ENCODE measurements at regions not wholly inside any gene's neighbourhood (a gene's known extent, or its start where the extent isn't known, plus 50 kb on each side); places are given as distances from the start of the nearest gene placed in this dataset.
"Not testable (repeated sequence)": the region's sequence is repeated elsewhere in the genome, so short reads cannot be mapped to it uniquely, and the experiment has no call there.

DNA sequence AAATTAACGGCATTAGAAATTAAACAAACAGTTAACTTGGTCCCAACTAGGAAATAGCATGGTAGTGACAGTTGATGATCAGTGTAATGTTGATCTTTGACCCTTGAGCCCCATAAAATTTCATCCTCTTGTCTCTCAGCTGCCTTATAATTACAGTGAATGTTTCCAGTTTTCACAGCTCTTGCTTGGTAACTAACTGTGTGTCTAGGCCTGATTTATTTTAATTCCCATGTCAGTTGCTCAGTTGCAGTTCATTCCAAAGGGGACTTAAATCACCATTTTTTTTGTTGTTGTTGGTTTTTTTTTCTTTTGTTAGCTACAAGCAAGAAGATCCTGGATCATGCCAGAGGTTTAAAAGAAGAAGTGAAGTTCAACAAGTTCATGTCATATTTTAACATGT lies 1883.7 kb upstream of the FLRT2 start:
- DNase-seq: no peak

DNA sequence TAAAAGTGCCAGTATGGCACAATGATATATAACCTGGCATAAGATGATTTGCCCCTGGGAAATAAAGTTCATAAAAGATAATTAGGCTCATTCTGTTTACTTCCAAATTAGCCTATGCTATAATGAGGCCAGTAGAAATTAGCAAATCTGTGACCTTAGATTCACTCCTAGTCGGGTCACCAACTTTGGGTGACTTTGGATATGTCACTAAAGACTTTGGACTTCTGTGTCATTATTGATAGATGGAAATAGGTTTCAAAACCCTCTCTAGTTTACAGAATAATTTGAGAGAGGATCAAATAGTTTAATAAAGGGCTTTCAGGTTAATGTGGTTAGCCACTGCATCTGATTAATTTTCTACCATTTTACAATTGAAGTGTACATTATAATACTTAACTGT lies 1869.3 kb upstream of the FLRT2 start:
- DNase-seq: no peak

DNA sequence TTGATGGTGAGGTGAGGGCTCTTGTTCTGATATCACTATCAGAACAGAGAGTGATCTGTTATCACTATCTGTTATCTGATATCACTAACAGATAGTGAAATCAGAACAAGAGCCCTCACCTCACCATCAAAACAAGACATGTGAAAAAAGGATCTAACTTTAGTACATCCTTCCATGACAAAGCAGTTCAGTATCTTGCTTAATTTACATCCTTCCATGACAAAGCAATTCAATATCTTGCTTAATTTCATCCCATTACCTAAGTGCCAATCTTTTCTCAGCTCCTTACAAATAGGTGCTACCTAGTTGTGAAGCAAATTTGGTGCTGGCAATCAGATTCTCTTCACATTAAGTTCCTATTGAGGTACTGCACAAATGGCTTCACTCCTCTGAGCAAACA lies 1865.6 kb upstream of the FLRT2 start:
- no peak for DNase-seq

DNA sequence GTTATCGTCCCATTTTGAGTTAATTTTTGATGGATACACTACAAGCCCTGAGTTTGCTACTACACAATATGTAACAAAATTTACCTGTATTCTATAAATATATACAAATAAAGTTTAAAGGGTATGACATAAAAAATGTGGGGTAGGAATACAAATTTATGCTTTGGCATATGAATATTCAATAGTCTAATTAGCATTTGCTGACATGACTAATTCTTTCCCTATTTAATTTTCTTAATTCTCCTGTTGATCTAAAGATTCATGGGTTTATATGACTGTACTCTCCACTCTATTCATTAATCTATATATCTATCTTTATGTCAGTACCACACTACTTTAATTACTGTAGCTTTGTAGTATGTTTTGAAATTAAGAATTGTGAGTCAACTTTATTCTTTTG lies 1840.7 kb upstream of the FLRT2 start:
- DNase-seq: no peak

DNA sequence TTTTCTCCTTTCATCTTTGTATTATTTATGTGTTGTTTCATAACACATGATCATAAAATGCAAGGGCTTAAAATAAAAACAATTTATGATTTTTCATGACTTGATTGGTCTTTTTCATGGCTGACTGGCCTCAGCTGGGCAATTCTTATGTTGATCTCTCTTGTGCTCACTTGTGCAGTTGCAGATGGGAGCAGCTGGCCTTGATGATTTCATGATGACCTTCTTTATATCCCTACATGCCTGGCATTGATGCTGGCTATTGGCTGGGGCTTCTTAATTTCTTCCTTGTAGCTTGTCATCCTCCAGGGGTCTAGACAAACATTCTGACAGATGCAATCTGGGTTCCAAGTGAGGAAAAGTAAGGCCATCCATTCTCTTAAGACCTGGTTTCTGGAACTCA lies 1832.8 kb upstream of the FLRT2 start:
- no peak for DNase-seq

DNA sequence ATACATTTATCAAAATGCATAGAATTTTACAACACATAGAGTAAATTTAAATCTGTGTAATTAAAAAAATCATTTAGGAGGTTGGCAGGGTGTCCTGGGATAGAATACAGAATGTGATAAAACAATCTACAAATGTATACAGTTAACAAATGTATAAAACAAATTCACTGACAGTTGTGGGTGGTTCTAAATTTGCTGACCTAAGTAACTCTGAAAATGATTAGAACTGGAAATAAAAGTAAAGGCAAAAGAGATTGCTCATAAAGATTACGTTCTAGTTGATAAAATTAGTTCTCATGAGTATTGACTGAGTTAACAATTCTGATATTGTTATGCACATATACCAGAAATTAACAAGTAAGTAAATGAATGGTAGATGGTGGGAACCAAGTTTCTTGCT lies 1827.3 kb upstream of the FLRT2 start:
- DNase-seq: no peak

DNA sequence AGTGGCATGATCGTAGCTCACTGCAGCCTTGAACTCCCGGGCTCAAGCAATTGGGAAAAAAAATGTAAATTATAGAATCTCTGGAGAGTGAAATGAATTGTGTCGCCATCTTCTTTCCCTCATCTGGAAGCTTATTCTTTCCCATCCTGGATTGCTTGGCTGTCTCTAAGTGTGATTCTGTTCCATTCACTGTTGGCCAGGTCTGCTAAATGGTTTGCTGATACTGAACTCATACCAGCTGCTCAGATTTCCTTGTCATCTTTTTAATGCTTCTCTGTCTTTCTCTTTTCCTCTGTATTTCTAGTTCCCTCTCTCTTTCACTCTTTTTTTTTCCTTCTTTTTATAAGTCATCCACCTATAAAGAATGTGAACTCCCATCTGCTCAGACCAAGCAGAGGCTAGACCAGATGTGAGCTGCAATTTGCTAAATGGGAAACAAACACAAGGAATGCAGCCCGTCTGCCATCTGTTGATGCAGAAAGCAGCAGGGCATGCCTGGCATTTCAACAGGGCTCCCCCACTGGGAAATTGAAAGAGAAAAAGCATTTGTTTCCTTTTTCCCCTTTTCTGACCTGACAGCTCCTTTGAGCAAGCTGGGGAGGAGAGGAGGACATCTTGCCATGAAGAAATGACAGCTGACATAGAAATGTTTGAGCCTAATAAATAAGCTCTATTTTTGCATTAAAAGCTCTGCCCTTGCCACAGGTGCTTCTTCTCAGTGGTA lies 1823.6 kb upstream of the FLRT2 start:
- DNase-seq: no peak

DNA sequence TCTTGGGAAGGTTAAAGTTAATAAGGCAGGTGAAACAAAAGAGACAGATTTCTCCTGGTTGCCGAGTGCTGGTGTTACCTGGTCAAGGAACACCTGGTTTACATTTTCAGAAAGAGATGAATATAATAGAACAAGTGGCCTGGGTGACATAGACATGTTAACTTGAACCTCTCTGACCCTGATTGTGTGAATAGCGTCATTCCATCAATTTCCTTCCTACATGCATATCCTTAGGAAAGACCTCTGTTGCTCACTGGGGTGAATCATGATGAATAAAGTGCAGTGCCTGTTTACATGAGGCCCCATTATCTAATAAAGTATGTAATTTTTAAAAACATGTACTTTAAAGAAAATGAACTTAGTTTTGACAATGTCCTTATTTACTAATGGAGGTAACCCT lies 1822.9 kb upstream of the FLRT2 start:
- DNase-seq: no peak

DNA sequence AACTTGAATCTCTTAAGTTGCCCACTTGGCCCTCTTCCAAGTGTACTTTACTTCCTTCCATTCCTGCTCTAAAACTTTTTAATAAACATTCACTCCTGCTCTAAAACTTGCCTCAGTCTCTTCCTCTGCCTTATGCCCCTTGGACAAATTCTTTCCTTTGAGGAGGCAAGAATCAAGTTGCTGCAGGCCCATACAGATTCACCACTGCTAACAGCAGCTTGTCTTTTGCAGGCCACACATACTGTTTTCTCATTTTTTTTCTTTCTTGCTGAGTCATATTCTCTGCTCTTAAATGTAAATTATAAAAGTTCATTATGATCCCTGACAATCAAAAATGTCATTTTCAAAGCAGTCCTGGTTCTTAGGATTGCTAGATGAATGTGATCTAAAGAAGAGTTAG lies 1820.8 kb upstream of the FLRT2 start:
- no peak for DNase-seq

DNA sequence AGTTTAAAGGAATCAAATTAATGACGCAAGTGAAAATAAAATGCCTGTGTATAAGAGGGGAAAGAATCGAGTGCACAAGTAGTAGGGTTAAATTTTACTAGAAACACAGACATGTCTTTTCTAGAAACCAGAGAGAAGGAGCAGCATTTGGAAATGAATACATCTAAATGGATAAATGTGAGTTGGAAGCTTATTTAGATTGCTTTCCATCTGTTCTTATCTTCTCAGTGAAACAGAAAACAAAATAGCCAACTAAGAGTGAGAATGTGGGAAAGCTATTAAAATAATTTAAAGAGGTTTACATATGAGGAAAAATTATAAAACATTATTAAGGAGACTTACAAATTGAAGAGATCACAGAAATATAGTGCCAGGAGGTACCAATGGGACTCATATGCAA lies 1818.9 kb upstream of the FLRT2 start:
- no peak for DNase-seq

DNA sequence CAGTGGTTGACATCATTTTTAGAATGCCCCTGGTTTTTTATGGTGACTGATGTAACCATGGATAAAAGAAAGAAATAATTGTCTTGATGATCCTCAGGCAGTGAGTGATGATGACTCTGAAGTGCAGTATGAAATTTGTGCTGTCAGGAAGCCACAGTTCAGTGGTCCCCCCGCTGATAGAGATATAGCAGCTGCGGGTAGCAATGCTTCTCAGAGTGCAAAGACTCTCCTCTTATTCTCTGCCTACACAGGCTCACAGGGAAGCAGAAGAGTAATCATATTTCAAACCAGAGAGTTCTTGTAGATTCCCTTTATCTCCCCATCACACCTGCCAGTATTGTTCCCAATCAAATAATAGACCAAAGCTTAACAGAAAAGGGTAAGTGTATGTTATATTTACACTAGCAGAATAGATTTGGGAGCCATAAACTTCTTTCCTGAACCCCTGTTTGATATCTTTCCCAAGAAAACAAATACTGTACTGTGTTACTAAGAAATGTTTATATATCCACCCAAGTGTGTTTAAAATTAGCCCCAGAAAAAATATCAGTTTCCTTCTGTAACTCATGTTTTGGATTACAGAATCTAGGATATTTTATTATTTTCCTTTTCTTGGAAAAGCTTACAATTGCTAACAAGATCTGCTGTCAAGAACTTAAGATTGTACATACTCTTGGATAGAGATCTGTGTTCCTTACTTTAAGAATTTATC lies 1817.4 kb upstream of the FLRT2 start:
- no peak for DNase-seq

DNA sequence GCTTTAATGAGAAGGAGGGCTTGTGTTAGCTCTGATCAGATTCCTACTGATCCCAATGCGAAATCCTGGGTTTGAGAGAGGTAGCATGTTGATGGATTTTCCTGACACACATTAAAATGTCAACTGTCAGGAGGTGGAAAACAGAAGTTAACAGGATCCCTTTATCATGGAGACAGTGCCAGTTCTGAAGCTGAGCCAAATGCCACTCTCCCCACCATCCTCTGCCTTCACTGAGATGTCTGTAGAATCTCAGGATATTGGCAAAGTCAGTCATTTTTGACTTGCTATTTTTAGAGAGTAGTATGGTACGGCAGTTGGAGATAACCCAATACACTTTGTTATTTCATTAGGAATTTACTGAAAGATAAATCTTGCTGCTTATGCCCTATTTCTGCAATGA lies 1816.2 kb upstream of the FLRT2 start:
- DNase-seq: no peak

DNA sequence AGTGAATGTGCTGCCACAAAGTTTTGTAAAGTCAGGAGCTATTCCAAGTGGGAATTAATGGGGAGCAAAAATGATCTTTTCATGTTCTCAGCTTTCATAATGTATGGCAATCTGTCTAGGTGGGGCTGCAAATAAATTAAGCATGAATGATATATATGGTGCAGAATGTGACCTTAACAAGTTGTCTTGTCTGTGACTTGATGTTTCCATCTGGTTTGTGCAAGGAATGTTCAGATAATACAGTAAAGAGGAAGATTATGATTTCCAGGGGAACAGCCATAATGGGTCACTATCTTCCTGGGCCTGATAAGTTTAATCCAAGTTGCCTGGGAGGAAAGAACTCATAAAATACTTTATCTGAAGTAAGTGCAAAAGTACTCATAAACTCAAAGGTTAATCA lies 1815.8 kb upstream of the FLRT2 start:
- no peak for DNase-seq

DNA sequence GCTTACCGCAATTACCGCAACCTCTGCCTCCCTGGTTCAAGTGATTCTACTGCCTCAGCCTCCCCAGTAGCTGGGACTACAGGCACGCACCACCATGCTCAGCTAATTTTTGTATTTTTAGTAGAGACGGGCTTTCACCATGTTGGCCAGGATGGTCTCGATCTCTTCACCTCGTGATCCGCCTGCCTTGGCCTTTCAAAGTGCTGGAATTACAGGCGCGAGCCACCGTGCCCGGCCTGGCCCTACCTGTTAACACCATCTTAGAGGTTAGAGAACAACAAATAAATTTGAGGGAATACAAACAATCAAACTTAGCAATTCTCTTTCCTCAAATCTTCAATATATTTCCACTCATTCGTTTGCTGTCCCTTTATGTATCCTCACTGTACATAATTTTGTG lies 1810.5 kb upstream of the FLRT2 start:
- not testable (repeated sequence) for DNase-seq

DNA sequence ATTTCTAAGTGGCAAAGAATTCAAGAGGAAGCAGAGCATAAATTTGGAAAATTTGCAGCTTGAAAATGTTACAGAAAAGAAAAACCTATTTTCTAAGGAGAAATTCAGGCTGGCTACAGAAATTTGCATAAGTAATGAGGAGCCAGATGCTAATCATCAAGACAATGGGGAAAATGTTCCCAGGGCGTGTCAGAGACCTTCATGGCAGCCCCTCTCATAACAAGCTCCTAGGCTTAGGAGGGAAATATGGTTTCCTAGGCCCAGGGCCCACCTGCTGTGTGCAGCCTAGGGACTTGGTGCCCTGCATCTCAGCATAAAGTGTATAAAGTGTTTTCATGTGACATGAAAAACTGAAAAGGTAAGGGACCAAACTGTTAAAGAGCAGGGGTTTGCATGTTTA lies 1796.3 kb upstream of the FLRT2 start:
- no peak for DNase-seq

DNA sequence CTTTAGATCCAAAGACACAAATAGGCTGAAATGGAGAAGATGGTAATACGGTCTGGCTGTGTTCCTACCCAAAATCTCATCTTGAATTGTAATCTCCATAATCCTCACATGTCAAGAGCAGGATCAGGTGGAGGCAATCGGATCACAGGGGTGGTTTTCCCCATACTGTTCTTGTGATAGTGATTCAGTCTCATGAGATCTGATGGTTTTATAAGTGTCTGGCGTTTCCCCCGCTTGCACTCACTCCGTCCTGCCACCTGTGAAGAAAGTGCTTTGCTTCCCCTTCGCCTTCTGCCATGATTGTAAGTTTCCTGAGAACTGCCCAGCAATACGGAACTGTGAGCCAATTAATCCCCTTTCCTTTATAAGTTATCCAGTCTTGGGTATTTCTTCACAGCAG lies 1795.5 kb upstream of the FLRT2 start:
- DNase-seq: no peak

DNA sequence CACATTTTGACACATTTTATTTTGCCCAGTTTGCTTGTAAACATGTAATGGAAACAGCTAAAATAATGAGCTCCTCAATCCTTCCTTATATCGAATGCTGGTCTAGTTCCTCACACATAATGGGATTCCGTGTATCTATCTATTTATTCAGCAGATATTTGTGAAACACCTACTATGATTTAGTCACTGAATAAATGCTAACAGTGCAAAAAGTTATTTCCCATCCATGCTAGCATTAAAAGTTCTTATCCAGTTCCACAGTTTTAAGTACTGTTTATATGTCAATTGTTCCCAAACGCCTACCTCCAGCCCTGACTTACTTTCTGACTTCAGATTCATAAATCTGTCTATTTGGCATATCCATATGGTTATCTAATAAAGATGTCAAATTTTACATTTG lies 1788.7 kb upstream of the FLRT2 start:
- no peak for DNase-seq

DNA sequence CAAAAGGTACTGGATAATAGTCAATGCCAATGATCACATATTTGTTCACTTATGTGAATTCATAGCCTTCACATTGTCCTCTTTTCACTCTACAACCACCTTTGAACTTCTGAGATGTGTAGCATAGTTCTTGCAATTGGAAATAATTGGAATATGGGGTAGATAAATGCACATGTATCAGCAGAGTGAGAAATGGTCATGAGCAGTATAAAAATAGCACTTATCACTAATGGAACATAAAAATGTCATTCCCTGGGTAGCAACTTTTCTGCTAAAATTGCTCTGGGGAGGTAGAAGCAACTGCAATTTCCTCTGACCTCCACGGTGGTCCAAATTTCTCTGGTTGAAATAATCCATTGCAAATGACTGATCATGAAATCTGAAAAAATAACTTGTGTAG lies 1785.7 kb upstream of the FLRT2 start:
- DNase-seq: no peak

DNA sequence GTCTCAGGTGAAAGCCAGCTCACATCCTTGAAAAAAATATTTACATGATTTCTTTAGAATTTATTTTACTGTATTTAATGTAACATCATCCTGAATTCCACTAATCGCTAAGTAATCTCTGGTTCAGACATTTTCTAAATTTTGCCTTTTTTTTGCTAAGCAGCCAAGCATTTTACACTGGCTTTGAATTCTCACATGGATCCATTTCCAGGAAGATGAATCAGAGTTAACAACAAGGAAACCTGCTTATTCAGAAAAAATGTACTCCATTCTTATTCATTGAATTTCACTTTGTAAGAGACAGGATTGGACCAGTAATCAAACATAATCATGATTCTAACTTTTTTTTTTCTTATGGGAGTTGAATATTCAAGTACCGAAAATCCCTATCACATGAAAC lies 1785.1 kb upstream of the FLRT2 start:
- DNase-seq: no peak

DNA sequence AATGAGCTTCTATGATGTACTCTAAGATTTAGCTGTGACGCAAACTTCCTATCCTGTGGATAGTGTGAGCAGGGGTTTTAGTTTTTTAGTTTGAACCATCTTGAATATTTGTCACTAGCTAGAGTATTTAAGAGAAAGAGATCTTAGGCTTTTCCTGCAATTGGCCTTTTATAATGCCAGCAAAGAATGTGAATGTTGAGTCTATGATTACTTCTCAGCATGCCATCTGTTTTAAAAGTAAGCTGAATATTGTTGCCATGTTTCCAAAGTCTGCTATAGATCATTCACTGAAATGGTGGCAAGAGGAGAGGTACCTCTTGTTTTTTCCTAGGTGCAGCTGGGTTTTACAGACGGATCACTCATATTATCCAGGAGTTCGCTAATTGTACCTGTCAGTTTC lies 1783.6 kb upstream of the FLRT2 start:
- no peak for DNase-seq

DNA sequence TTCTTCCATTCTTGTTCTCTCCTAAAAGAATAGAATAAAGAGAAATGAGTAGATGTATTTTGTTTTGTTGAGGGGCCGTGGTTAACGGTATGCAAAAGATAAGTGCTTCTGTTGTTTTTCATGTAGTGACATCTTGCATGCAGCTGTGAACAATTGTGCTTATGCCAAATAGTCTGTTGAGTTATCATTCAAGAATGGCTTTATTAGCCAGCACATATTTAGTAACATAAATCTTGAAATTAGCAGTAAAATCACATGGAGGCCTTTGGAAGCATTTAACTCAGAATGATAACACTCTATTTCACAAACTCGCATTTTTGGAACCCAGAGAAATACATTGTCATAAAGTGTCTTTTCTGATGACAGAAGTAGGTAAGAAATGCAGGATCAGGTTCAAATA lies 1772.0 kb upstream of the FLRT2 start:
- DNase-seq: no peak

DNA sequence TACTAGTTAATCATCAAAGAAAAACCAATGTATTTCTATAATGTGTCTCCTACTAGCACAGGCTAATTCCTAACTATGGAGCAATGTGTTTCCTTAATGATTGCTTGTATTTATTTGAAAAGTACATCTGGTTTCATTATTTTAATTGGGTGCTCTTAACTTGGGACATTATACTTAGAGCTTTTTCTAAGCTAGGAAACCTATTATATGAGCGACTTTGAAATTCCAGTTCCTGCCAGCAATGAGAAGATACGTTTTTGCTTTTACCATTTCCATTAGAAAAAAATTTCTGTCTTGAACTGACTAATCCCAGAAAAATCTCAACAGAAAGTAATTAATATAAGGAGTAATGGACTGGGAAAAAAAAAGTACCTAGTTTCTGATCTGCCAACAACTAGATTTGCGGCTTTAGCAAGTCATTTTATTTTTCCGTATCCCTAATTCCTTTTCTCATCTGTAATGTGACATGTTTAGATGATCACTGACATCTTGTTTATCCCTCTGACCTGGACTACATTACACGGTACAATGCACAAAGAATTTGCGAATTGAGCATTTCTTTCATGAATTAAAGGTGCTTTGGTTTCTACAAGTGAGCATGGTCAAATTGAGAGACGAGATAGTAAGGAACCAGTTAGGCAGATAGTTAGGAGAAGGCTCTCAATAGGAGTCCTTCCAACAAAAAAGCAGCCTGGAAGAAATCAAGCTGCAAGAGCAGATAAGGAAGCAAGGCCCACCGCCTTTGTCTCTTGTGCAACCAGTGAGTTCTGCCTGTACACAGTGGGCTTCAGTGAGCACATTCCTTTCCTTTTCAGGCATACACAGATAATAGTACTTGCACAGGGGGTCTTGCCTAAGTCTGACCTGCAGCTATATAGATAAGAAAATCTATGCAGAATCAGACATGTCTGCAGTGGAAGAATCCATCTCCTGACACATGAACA lies 1765.0 kb upstream of the FLRT2 start:
- no peak for DNase-seq

DNA sequence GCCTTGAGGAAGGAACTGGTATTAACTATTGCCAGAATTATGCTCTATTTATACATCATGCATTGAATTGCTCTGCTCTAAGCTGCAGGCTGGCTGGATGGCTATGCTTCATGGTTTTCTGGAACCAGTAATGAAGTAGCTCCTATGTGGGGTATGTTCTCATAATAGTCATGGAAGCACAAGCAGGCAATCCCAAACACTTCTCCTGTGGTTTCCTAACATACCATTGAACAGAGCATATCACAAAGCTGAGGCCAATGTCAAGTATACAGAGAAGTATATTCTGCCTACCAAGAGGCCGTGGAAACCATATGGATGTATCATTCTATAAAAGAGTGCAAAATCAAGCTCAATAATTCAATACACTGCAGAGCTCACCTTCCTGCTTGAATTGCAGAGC lies 1752.4 kb upstream of the FLRT2 start:
- DNase-seq: no peak

DNA sequence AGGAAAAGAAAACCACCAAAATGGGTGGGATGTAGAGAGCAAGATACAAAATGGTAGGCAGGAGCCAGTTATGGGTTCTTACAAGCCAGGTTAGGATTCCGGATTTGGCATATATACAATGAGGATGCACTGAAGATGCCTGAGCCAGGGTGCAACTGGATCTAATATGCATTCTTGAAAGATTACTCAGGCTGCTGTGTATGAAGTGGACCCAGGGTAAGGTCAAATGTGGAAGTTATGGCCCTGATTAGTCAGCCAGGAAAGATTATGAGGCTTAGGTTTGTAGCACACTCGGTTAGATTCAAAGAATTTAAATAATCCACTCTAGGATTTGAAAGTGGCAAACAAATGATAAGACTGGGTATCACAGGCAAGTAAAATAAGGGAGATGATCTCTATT lies 1750.7 kb upstream of the FLRT2 start:
- DNase-seq: no peak
